Mesothelial cell of epicardium (in vitro differentiated cells): ENCODE measurements at regions not wholly inside any gene's neighbourhood (a gene's known extent, or its start where the extent isn't known, plus 50 kb on each side); places are given as distances from the start of the nearest gene placed in this dataset.

Experiments used
- DNase-seq, 2 experiments: peaks; one replicate each; pipeline ENCODE4 v3.0.0; 2021; ENCODE audit warnings: low spot score in 2 of 2; ENCODE audit not compliant: unreplicated experiment in 2 of 2
- H3K27ac Mint-ChIP-seq: 2 replicates; pipeline ENCODE4 v1.8.0; 2021; ENCODE audit warnings: mixed read lengths
- H3K27me3 Mint-ChIP-seq: 2 replicates; pipeline ENCODE4 v1.8.0; 2021; ENCODE audit warnings: low read depth, mixed read lengths
- H3K36me3 Mint-ChIP-seq: 2 replicates; pipeline ENCODE4 v1.8.0; 2021; ENCODE audit warnings: mixed read lengths
- H3K4me1 Mint-ChIP-seq: 2 replicates; pipeline ENCODE4 v1.8.0; 2021; ENCODE audit warnings: mixed read lengths
- H3K4me3 Mint-ChIP-seq: 2 replicates; pipeline ENCODE4 v1.8.0; 2021; ENCODE audit warnings: mild to moderate bottlenecking, moderate library complexity, mixed read lengths
- H3K9me3 Mint-ChIP-seq: 2 replicates; pipeline ENCODE4 v1.8.0; 2021; ENCODE audit warnings: mixed read lengths
- TF ChIP-seq, protein P1 (sequence below): fragments of 200-600 bp; sonication (generic); IDR thresholded peaks from one replicate; pipeline ENCODE4 v1.5.0; 2021; ENCODE audit warnings: antibody characterized with exemption; ENCODE audit not compliant: unreplicated experiment

DNA sequence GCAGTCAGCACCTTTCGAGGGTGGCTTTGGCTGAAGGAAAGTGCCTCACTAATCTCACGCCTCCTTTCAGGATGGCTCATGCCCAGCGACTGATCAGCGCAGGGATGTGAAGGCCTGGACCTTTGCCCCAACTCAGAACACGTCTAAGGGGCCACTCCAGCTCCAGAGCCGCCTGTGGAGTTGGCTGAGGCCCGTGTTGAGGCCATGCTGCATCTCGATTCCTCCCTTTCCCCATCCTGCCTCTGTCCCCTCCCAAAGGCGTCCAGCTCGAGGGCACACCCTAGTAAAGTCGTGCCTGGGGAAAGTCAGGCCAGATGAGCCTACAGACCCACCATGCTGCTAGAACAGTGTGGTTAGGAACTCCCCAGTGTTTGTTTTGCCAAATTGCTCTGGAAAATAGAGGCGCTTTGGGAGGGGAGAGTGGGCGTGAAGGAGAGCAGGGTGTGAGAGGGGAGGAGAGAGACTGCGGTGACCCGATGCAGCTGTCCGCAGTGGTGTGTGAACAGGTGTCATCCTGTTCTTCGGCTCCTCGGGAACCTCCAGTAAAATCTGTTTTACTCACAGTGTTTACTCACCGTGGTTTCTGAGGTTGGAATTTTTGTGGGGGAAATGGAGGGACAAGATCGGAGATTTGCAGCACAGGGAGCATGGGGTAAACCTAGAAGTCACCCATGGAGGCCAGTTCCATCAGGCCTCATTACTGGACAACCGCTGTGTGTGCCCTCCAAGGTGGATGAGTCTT, 85.0 kb upstream of the PMEPA1 start:
- DNase-seq = no peak
- TF ChIP-seq, protein P1, sequence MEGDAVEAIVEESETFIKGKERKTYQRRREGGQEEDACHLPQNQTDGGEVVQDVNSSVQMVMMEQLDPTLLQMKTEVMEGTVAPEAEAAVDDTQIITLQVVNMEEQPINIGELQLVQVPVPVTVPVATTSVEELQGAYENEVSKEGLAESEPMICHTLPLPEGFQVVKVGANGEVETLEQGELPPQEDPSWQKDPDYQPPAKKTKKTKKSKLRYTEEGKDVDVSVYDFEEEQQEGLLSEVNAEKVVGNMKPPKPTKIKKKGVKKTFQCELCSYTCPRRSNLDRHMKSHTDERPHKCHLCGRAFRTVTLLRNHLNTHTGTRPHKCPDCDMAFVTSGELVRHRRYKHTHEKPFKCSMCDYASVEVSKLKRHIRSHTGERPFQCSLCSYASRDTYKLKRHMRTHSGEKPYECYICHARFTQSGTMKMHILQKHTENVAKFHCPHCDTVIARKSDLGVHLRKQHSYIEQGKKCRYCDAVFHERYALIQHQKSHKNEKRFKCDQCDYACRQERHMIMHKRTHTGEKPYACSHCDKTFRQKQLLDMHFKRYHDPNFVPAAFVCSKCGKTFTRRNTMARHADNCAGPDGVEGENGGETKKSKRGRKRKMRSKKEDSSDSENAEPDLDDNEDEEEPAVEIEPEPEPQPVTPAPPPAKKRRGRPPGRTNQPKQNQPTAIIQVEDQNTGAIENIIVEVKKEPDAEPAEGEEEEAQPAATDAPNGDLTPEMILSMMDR = no peak
- H3K27me3 Mint-ChIP-seq = no peaks in the 10 kb centered on the region

DNA sequence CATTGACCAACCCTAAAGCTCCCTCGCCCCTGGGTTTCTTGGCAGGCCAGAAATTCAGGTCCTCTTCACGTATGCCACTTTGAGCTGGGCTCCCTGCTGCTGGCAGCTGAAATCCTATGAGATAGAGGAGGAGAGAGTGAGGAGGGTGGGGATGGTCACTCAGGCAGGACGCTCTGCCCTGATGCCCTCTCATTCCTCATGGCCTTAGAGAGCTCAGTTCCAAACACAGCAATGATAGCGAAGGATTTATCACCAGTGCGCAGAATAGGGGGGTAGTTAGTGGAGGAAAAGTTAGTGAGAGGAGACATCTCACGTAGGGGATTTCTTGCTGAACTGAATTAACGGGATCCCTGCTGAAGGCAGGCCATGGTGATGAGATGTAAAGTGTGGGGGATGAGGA, 84.2 kb upstream of the PMEPA1 start:
- Mint-ChIP-seq H3K36me3 (no peaks in the 10 kb centered on the region), H3K4me3 (no peak overlapping the region), H3K9me3 (peaks cover 6% of the 10 kb centered on the region), H3K27ac (no peak overlapping the region), H3K4me1 (peaks cover 12% of the 10 kb centered on the region), H3K27me3 (no peaks in the 10 kb centered on the region)
- DNase-seq = no peak
- TF ChIP-seq, protein P1 = no peak

More for the DNA sequence above, 85.0 kb upstream of the PMEPA1 start:
- H3K9me3 Mint-ChIP-seq = peaks cover 6% of the 10 kb centered on the region
- no peaks in the 10 kb centered on the region for H3K36me3 Mint-ChIP-seq
- no peak overlapping the region for H3K27ac Mint-ChIP-seq
- H3K4me3 Mint-ChIP-seq = no peak overlapping the region
- H3K4me1 Mint-ChIP-seq = peaks cover 12% of the 10 kb centered on the region

DNA sequence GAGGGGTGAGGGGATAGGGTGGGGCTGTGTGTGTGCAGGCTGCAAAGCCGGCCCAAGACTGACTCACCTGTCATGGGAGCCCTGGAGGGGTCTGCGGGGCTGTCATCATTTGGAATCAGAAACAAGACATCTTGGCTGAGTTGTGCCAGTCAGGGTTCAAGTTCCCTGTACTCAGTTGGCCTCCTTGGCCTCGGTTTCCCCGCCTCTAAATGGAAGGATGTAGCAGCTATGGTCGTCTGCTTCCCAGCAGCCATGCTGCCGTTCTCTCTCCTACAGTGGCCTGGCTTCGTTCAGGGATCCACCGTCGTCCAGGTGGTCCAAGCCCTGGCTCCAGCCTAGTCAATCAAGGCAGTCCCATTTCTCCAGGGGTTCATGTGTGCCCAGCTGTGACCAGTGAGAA, 83.6 kb upstream of the PMEPA1 start:
- no peaks in the 10 kb centered on the region for H3K36me3 Mint-ChIP-seq
- peaks cover 6% of the 10 kb centered on the region for H3K9me3 Mint-ChIP-seq
- peaks cover 12% of the 10 kb centered on the region for H3K4me1 Mint-ChIP-seq
- no peak overlapping the region for H3K4me3 Mint-ChIP-seq
- H3K27ac Mint-ChIP-seq = no peak overlapping the region
- no peaks in the 10 kb centered on the region for H3K27me3 Mint-ChIP-seq
- DNase-seq = no peak
- TF ChIP-seq, protein P1 = no peak

DNA sequence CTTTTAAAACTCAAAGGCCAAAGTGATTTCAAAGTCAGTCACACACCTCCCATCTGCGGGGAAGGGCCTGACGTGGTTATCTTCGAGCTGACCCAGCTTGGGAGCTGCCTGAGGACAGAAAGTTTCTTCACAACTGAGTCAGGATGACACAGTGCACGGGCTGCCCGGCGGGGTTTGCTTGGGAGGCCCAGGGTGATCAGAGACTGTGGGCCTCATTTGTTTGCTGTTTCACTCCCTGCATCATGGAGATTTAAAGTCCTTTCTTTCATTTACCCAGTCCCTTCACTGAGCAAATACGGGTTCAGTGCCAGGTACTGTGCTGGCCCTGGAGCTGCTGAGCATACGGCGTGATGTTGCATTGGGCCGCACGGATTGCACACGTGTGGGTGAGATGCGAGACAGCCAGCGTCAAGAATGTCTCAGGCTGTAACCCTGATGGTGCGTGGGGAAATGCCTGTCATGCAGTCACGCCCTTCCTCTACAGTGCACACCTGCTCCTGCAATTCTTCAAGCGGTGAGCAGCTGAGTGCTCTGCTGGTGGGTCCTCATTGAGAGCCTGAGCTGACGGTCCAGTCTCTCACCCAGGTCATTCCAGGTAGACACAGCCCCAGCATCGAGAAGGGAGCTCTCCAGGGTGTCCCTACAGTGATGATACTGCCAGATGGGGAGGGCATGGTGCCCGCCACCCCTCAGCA, 82.7 kb upstream of the PMEPA1 start:
- no peaks in the 10 kb centered on the region for H3K27me3 Mint-ChIP-seq
- H3K36me3 Mint-ChIP-seq = no peaks in the 10 kb centered on the region
- DNase-seq = no peak
- H3K27ac Mint-ChIP-seq = no peak overlapping the region
- H3K4me1 Mint-ChIP-seq = peaks cover 14% of the 10 kb centered on the region
- no peak overlapping the region for H3K4me3 Mint-ChIP-seq
- H3K9me3 Mint-ChIP-seq = peaks cover 6% of the 10 kb centered on the region
- TF ChIP-seq, protein P1 = no peak

DNA sequence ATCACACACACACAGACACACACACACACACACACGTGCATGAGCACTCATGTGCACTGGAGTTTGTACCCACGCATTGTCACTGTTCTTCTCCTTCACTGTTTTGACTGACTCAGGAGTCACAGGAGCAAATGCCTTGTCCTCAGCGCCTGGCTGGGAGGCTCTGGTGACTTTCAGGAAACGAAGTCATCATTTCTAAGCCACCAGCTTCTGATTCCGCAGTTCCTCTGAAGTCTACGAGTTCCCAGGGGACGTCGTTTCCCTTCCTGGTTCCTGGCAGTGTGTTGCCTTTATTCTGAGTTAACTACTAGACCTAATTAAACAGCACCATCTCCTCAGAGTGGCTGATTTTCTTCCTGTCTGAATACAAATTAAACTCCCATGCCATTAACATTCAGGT, 82.2 kb upstream of the PMEPA1 start:
- Mint-ChIP-seq H3K4me3 (no peak overlapping the region), H3K27me3 (no peaks in the 10 kb centered on the region), H3K9me3 (peaks cover 6% of the 10 kb centered on the region), H3K4me1 (peaks cover 20% of the 10 kb centered on the region), H3K27ac (no peak overlapping the region), H3K36me3 (no peaks in the 10 kb centered on the region)
- DNase-seq = no peak
- TF ChIP-seq, protein P1 = no peak
